HCT116 (cell line): ENCODE measurements at regions not wholly inside any gene's neighbourhood (a gene's known extent, or its start where the extent isn't known, plus 50 kb on each side); places are given as distances from the start of the nearest gene placed in this dataset.

Source experiments
- CTCF ChIP-seq, 3 experiments: fragments of 200-600 bp in 1 of 3; sonication (generic) in 1 of 3; IDR thresholded peaks in 2 of 3; conservative IDR thresholded peaks in 1 of 3; 2 replicates each; pipeline ENCODE4 v1.5.1; 2012 to 2017; ENCODE audit warnings: low read depth in 2 of 3, low read length in 2 of 3, antibody characterized with exemption in 1 of 3, borderline replicate concordance in 1 of 3, control low read depth in 1 of 3, mild to moderate bottlenecking in 1 of 3, mixed read lengths in 1 of 3, mixed run types in 1 of 3, moderate library complexity in 1 of 3; ENCODE audit not compliant: insufficient read depth in 1 of 3
- MAX ChIP-seq: IDR thresholded peaks from 2 replicates; pipeline ENCODE4 v1.6.1; 2012
- REST ChIP-seq: IDR thresholded peaks from 2 replicates; pipeline ENCODE4 v1.6.1; 2012; ENCODE audit warnings: low read depth
- YY1 ChIP-seq: IDR thresholded peaks from 2 replicates; pipeline ENCODE4 v1.6.1; 2011; ENCODE audit warnings: low read length, low read depth, moderate library complexity, mild to moderate bottlenecking; ENCODE audit not compliant: insufficient replicate concordance; ENCODE audit errors: extremely low read depth

- no peak for TF ChIP-seq CTCF (IDR thresholded peaks at IDR 0.05 in 2 of 3, conservative IDR thresholded peaks at IDR 0.05 in 1 of 3; ENCODE audit: borderline replicate concordance in 1 of 3, insufficient read depth in 1 of 3, low read depth in 2 of 3, low read length in 2 of 3)
- no peak for TF ChIP-seq YY1
- no peak for TF ChIP-seq REST
- TF ChIP-seq MAX: no peak
Measured at GRCh38 chr6:4295058-4295782, 159.8 kb upstream of the ECI2 start.
